Tibial artery (tissue), 4 donors: ENCODE measurements at regions not wholly inside any gene's neighbourhood (a gene's known extent, or its start where the extent isn't known, plus 50 kb on each side); places are given as distances from the start of the nearest gene placed in this dataset.

Experiments used
- DNase-seq, 2 donors: peaks; one replicate each; pipeline ENCODE4 v3.0.0-alpha.2; 2019
- H3K27ac ChIP-seq, 2 donors: fragments of 200-600 bp; sonication (generic) in 1 of 2; 1 replicate in 1 of 2; 2 replicates in 1 of 2; pipeline ENCODE4 v1.5.1; 2018 to 2019; ENCODE audit warnings: mild to moderate bottlenecking in 1 of 2
- H3K27me3 ChIP-seq, 2 donors: fragments of 200-600 bp; sonication (generic) in 1 of 2; one replicate each; pipeline versions ENCODE4 v1.5.1 to v1.6.0; 2016 to 2019
- H3K36me3 ChIP-seq, 3 donors: fragments of 200-600 bp; sonication (generic) in 2 of 3; one replicate each; pipeline ENCODE4 v1.5.1; 2016 to 2019; ENCODE audit warnings: mild to moderate bottlenecking in 2 of 3
- H3K4me1 ChIP-seq, 4 donors: fragments of 200-600 bp; sonication (generic) in 2 of 4; 1 replicate in 3 of 4; 2 replicates in 1 of 4; pipeline ENCODE4 v1.5.1; 2016 to 2019
- H3K4me3 ChIP-seq, 2 donors: fragments of 200-600 bp; sonication (generic) in 1 of 2; 1 replicate in 1 of 2; 2 replicates in 1 of 2; pipeline ENCODE4 v1.5.1; 2018 to 2019; ENCODE audit warnings: mild to moderate bottlenecking in 2 of 2
- H3K9me3 ChIP-seq, 3 donors: fragments of 200-600 bp; sonication (generic) in 1 of 3; one replicate each; pipeline ENCODE4 v1.5.1; 2016 to 2019
- intact Hi-C: fragments of 100-400 bp; cut with DNase I; formaldehyde crosslinking; loops from one replicate; pipeline ENCODE4 v1.15.0; 2023; ENCODE audit warnings: low total_unique reads
- TF ChIP-seq, protein P1 (sequence below), 2 experiments: fragments of 200-600 bp in 1 of 2; fragments of 450-650 bp in 1 of 2; IDR thresholded peaks; one replicate each; pipeline ENCODE4 v1.5.1; 2017 to 2019; ENCODE audit warnings: antibody characterized with exemption in 2 of 2, mild to moderate bottlenecking in 1 of 2, moderate library complexity in 1 of 2

DNA sequence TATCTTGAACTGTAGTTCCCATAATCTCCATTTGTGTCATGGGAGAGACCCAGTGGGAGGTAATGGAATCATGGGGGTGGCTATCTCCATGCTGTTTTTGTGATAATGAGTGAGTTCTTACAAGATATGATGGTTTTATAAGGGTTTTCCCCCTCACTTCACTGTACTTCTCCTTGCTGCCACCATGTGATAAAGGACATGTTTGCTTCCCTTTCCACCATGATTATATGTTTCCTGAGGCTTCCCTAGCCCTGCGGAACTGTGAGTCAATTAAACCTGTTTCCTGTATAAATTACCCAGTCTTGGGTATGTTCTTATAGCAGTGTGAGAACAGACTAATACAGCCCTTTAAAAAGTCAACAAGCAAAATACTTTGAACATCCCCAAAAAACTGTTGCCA, 427.7 kb downstream of the HTR7 start:
- intact Hi-C loops = no loop called here
- H3K36me3 ChIP-seq = no peaks in the 10 kb centered on the region
- TF ChIP-seq, protein P1, sequence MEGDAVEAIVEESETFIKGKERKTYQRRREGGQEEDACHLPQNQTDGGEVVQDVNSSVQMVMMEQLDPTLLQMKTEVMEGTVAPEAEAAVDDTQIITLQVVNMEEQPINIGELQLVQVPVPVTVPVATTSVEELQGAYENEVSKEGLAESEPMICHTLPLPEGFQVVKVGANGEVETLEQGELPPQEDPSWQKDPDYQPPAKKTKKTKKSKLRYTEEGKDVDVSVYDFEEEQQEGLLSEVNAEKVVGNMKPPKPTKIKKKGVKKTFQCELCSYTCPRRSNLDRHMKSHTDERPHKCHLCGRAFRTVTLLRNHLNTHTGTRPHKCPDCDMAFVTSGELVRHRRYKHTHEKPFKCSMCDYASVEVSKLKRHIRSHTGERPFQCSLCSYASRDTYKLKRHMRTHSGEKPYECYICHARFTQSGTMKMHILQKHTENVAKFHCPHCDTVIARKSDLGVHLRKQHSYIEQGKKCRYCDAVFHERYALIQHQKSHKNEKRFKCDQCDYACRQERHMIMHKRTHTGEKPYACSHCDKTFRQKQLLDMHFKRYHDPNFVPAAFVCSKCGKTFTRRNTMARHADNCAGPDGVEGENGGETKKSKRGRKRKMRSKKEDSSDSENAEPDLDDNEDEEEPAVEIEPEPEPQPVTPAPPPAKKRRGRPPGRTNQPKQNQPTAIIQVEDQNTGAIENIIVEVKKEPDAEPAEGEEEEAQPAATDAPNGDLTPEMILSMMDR (IDR thresholded peaks at IDR 0.05) = no peak

DNA sequence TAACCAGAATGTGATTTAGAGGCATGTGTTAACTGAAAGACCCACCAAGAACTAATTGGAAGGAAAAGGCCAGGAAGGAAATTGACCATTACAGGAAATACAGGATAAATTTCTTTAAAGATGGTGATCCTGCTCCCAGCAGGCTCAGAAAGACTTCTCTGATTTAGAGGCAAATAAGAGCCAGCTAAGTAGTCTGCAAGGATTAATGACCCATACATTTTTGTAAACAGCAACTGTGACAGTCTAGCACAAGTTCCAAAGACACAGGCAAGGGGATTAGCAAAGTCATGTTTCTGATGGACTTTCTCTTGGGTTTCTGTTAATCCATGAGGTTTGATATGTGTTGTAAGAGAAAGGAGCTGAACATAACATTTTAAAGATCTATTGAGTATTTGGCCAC, 425.0 kb downstream of the HTR7 start:
- intact Hi-C loops = no loop called here
- Histone ChIP-seq H3K4me1 (no peaks in the 10 kb centered on the region), H3K9me3 (no peaks in the 10 kb centered on the region), H3K4me3 (no peak overlapping the region), H3K27me3 (no peaks in the 10 kb centered on the region), H3K27ac (no peak overlapping the region), H3K36me3 (no peaks in the 10 kb centered on the region)
- DNase-seq = no peak
- TF ChIP-seq, protein P1 (IDR thresholded peaks at IDR 0.05) = no peak

More for the DNA sequence above, 427.7 kb downstream of the HTR7 start:
- Histone ChIP-seq H3K9me3 (no peaks in the 10 kb centered on the region), H3K27ac (no peak overlapping the region), H3K27me3 (no peaks in the 10 kb centered on the region), H3K4me1 (no peaks in the 10 kb centered on the region), H3K4me3 (no peak overlapping the region)
- no peak for DNase-seq

DNA sequence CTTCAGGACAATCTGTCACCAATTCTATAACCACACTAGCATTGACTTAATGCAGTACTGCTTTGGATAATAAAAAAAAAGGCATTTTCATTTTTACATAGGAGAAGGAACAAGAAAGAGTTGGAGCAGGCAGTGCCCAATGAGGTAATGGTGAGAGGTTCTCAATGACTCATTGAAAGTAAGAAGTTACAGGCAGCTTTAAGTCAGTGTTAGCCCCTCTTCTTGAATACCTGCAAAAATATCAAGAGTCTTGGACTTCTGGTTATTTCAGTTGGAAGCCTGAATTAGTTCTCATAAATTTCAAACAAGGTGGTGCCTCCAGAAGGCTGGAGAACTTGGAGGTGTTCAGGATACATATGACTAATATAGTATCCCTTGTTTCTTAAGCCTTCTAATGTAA, 422.5 kb downstream of the HTR7 start:
- TF ChIP-seq, protein P1 (IDR thresholded peaks at IDR 0.05) = no peak
- no peak overlapping the region for H3K27ac ChIP-seq
- H3K36me3 ChIP-seq = no peaks in the 10 kb centered on the region
- H3K4me1 ChIP-seq = no peaks in the 10 kb centered on the region
- no peaks in the 10 kb centered on the region for H3K9me3 ChIP-seq
- H3K4me3 ChIP-seq = no peak overlapping the region
- DNase-seq = no peak
- H3K27me3 ChIP-seq = no peaks in the 10 kb centered on the region
- intact Hi-C loops = no loop called here

DNA sequence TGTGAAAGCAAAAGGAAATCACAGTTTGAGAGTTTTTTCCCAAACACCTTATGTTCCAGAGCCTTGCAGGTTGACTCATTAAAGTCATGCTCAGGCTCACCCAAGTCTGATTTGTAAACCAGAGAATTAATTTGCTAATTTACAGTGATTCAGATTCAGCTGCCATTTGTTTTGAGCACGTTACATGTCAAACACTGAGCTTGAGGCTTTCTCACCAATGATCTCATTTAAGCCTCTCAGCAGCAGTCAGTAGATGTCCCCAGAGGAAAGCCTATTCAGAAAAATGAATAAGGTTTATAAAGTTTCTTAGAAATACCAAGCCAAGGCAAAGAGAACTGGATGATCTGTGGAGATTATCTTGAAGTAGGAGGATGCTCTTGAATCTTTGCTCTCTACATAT, 420.4 kb downstream of the HTR7 start:
- Histone ChIP-seq H3K4me3 (no peak overlapping the region), H3K4me1 (no peaks in the 10 kb centered on the region), H3K27ac (no peak overlapping the region), H3K27me3 (no peaks in the 10 kb centered on the region), H3K9me3 (peaks cover 0 to 16% (median 7%) of the 10 kb centered on the region in 3 donors), H3K36me3 (no peaks in the 10 kb centered on the region)
- DNase-seq = no peak
- TF ChIP-seq, protein P1 (IDR thresholded peaks at IDR 0.05) = no peak
- intact Hi-C loops = no loop called here

DNA sequence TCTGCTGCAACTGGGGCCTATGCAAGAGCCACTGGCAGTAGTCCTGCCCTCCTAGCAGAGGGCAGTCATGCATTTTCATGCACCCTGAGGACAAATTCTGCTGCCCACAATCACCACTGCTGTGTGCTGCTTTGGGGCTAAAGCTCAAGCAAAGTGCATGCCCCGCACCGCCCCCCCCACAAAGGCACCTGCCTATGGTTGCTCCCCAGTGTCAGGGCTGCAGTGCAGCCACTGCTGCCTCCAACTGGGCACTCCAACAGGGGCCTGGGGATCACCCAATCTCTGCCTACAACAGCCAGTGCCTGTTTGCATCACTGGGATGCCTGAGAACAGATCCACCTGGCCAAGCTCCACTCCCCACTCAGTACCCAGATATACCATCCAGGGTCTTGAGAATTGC, 417.0 kb downstream of the HTR7 start:
- Histone ChIP-seq H3K4me3 (no peak overlapping the region), H3K36me3 (no peaks in the 10 kb centered on the region), H3K27me3 (no peaks in the 10 kb centered on the region), H3K27ac (no peak overlapping the region), H3K9me3 (peaks cover 0 to 27% (median 7%) of the 10 kb centered on the region in 3 donors), H3K4me1 (no peaks in the 10 kb centered on the region)
- intact Hi-C loops = no loop called here
- no peak for DNase-seq
- TF ChIP-seq, protein P1 (IDR thresholded peaks at IDR 0.05) = no peak

DNA sequence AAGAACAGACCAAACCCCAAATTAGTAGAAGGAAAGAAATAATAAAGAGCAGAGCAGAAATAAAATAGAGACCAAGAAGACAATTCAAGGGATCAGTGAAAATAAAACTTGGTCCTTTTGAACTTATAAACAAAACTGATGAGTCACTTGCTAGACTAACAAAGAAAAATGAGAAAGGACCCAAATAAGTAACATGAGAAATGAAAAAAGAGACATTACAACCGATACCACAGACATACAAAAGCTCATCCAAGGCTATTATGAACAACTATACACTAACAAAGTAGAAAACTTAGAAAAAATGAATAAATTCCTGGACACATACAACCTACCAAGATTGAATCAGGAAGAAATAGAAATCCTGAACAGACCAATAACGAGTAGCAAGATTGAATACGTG, 414.5 kb downstream of the HTR7 start:
- Histone ChIP-seq H3K4me3 (no peak overlapping the region), H3K27ac (no peak overlapping the region), H3K36me3 (no peaks in the 10 kb centered on the region), H3K9me3 (peaks cover 0 to 27% (median 7%) of the 10 kb centered on the region in 3 donors), H3K27me3 (no peaks in the 10 kb centered on the region), H3K4me1 (no peaks in the 10 kb centered on the region)
- TF ChIP-seq, protein P1 (IDR thresholded peaks at IDR 0.05) = no peak
- no peak for DNase-seq
- intact Hi-C loops = no loop called here
